Epidermal melanocyte (primary cell): ENCODE measurements at regions not wholly inside any gene's neighbourhood (a gene's known extent, or its start where the extent isn't known, plus 50 kb on each side); places are given as distances from the start of the nearest gene placed in this dataset.

Experiments
- DNase-seq: peaks from one replicate; pipeline ENCODE4 v3.0.0; 2011; ENCODE audit warnings: low spot score; ENCODE audit not compliant: insufficient read length

- DNase-seq, result no peak
These were observed 77.5 kb upstream of the LRATD1 start for GRCh38 chr2:14554849-14555545.

GRCh38 chr2:14557111-14557510, 75.4 kb upstream of the LRATD1 start:
- no peak for DNase-seq

- DNase-seq, result no peak
These were observed 74.6 kb upstream of the LRATD1 start for GRCh38 chr2:14557916-14558315.

- no peak for DNase-seq
These were observed 74.1 kb upstream of the LRATD1 start for GRCh38 chr2:14558335-14558919.

- DNase-seq, result no peak
These were observed 71.8 kb upstream of the LRATD1 start for GRCh38 chr2:14560716-14561115.

- no peak for DNase-seq
These were observed 69.2 kb upstream of the LRATD1 start for GRCh38 chr2:14563324-14563723.

GRCh38 chr2:14565666-14566065, 66.9 kb upstream of the LRATD1 start:
- DNase-seq, result no peak

GRCh38 chr2:14567561-14567960, 65.0 kb upstream of the LRATD1 start:
- DNase-seq, result no peak

- no peak for DNase-seq
These were observed 63.2 kb upstream of the LRATD1 start for GRCh38 chr2:14569294-14569693.

- no peak for DNase-seq
These were observed 59.9 kb upstream of the LRATD1 start for GRCh38 chr2:14572633-14573032.

GRCh38 chr2:14577843-14578242, 54.7 kb upstream of the LRATD1 start:
- DNase-seq, result no peak
